Right atrium auricular region (tissue), 2 donors: ENCODE measurements at regions not wholly inside any gene's neighbourhood (a gene's known extent, or its start where the extent isn't known, plus 50 kb on each side); places are given as distances from the start of the nearest gene placed in this dataset.

Source experiments
- DNase-seq: peaks from one replicate; pipeline ENCODE4 v3.0.0-alpha.2; 2019; ENCODE audit warnings: low spot score
- H3K27ac ChIP-seq, 2 donors: fragments of 200-600 bp; sonication (generic); 1 replicate in 1 of 2; 2 replicates in 1 of 2; pipeline ENCODE4 v1.5.1; 2016 to 2019
- H3K27me3 ChIP-seq, 2 donors: fragments of 200-600 bp; sonication (generic); one replicate each; pipeline versions ENCODE4 v1.5.1 to v1.6.0; 2017 to 2019
- H3K36me3 ChIP-seq: fragments of 200-600 bp; sonication (generic); one replicate; pipeline ENCODE4 v1.5.1; 2016
- H3K4me1 ChIP-seq, 2 donors: fragments of 200-600 bp; sonication (generic); one replicate each; pipeline versions ENCODE4 v1.5.1 to v1.6.0; 2017 to 2019
- H3K4me3 ChIP-seq, 2 donors: fragments of 200-600 bp; sonication (generic); 1 replicate in 1 of 2; 2 replicates in 1 of 2; pipeline ENCODE4 v1.5.1; 2017 to 2019; ENCODE audit warnings: mild to moderate bottlenecking in 1 of 2, moderate library complexity in 1 of 2
- H3K9me3 ChIP-seq, 2 donors: fragments of 200-600 bp; sonication (generic); one replicate each; pipeline ENCODE4 v1.5.1; 2019
- CTCF ChIP-seq, 2 donors: fragments of 200-600 bp; sonication (generic); IDR thresholded peaks; one replicate each; pipeline ENCODE4 v1.5.1; 2019; ENCODE audit warnings: antibody characterized with exemption in 2 of 2

GRCh38 chr7:116439841-116440549 is 59.5 kb upstream of the CAV2 start:
- H3K4me1 ChIP-seq = peaks cover 0 to 32% of the 10 kb centered on the region in 2 donors
- no peaks in the 10 kb centered on the region for H3K27me3 ChIP-seq
- H3K4me3 ChIP-seq = no peak overlapping the region
- H3K36me3 ChIP-seq = no peaks in the 10 kb centered on the region
- no peaks in the 10 kb centered on the region for H3K9me3 ChIP-seq
- H3K27ac ChIP-seq = peak overlapping the region; percentile 67 to 85
- DNase-seq = no peak
- TF ChIP-seq CTCF (IDR thresholded peaks at IDR 0.05) = no peak

GRCh38 chr7:116441534-116441933 is 58.0 kb upstream of the CAV2 start:
- DNase-seq = no peak
- Histone ChIP-seq H3K4me1 (peaks cover 0 to 32% of the 10 kb centered on the region in 2 donors), H3K36me3 (no peaks in the 10 kb centered on the region), H3K4me3 (no peak overlapping the region), H3K27ac (peak overlapping the region; percentile 67 to 85), H3K9me3 (no peaks in the 10 kb centered on the region), H3K27me3 (no peaks in the 10 kb centered on the region)
- no peak for TF ChIP-seq CTCF (IDR thresholded peaks at IDR 0.05)

- Histone ChIP-seq H3K4me1 (peaks cover 0 to 34% of the 10 kb centered on the region in 2 donors), H3K4me3 (no peak overlapping the region), H3K9me3 (no peaks in the 10 kb centered on the region), H3K27me3 (no peaks in the 10 kb centered on the region), H3K27ac (no peak overlapping the region), H3K36me3 (no peaks in the 10 kb centered on the region)
- TF ChIP-seq CTCF (IDR thresholded peaks at IDR 0.05) = no peak
- DNase-seq = no peak
These were observed 56.4 kb upstream of the CAV2 start for GRCh38 chr7:116443101-116443523.

GRCh38 chr7:116443646-116444045 is 55.9 kb upstream of the CAV2 start:
- no peaks in the 10 kb centered on the region for H3K36me3 ChIP-seq
- DNase-seq = no peak
- H3K9me3 ChIP-seq = no peaks in the 10 kb centered on the region
- peaks cover 0 to 39% of the 10 kb centered on the region in 2 donors for H3K4me1 ChIP-seq
- H3K4me3 ChIP-seq = no peak overlapping the region
- no peak for TF ChIP-seq CTCF (IDR thresholded peaks at IDR 0.05)
- H3K27me3 ChIP-seq = no peaks in the 10 kb centered on the region
- H3K27ac ChIP-seq = no peak overlapping the region

- Histone ChIP-seq H3K9me3 (no peaks in the 10 kb centered on the region), H3K4me1 (peaks cover 0 to 37% of the 10 kb centered on the region in 2 donors), H3K27me3 (no peaks in the 10 kb centered on the region), H3K36me3 (no peaks in the 10 kb centered on the region), H3K27ac (no peak overlapping the region), H3K4me3 (no peak overlapping the region)
- TF ChIP-seq CTCF (IDR thresholded peaks at IDR 0.05) = no peak
- DNase-seq = no peak
These were observed 53.9 kb upstream of the CAV2 start for GRCh38 chr7:116445447-116446211.
